HG03097 (cell line): ENCODE measurements at regions not wholly inside any gene's neighbourhood (a gene's known extent, or its start where the extent isn't known, plus 50 kb on each side); places are given as distances from the start of the nearest gene placed in this dataset.

Experiments used
- ATAC-seq: cut with Tn5 transposase; IDR thresholded peaks from one replicate; pipeline ENCODE4 v1.9.1; 2021; ENCODE audit not compliant: unreplicated experiment, low FRiP score

- no peak for ATAC-seq
These were observed 450.3 kb upstream of the PCDH7 start for GRCh38 chr4:30269850-30270249.

- no peak for ATAC-seq
These were observed 438.2 kb upstream of the PCDH7 start for GRCh38 chr4:30281986-30282385.

- ATAC-seq: no peak
These were observed 436.8 kb upstream of the PCDH7 start for GRCh38 chr4:30283336-30283735.

GRCh38 chr4:30294295-30294694 is 425.9 kb upstream of the PCDH7 start:
- ATAC-seq: no peak

- ATAC-seq: no peak
These were observed 424.5 kb upstream of the PCDH7 start for GRCh38 chr4:30295652-30296051.

- no peak for ATAC-seq
These were observed 406.2 kb upstream of the PCDH7 start for GRCh38 chr4:30314001-30314400.

- ATAC-seq: no peak
These were observed 389.1 kb upstream of the PCDH7 start for GRCh38 chr4:30330894-30331652.

- ATAC-seq: no peak
These were observed 378.4 kb upstream of the PCDH7 start for GRCh38 chr4:30341731-30342130.

GRCh38 chr4:30350288-30350687 is 369.9 kb upstream of the PCDH7 start:
- no peak for ATAC-seq

GRCh38 chr4:30354605-30355004 is 365.6 kb upstream of the PCDH7 start:
- no peak for ATAC-seq

- no peak for ATAC-seq
These were observed 357.7 kb upstream of the PCDH7 start for GRCh38 chr4:30362436-30362835.

GRCh38 chr4:30370105-30370504 is 350.1 kb upstream of the PCDH7 start:
- ATAC-seq: no peak

GRCh38 chr4:30380404-30380998 is 339.7 kb upstream of the PCDH7 start:
- no peak for ATAC-seq

- ATAC-seq: no peak
These were observed 334.5 kb upstream of the PCDH7 start for GRCh38 chr4:30385650-30386049.

- no peak for ATAC-seq
These were observed 333.8 kb upstream of the PCDH7 start for GRCh38 chr4:30386266-30386895.

GRCh38 chr4:30395902-30396301 is 324.3 kb upstream of the PCDH7 start:
- no peak for ATAC-seq

GRCh38 chr4:30396772-30397475 is 323.2 kb upstream of the PCDH7 start:
- ATAC-seq: no peak

GRCh38 chr4:30399476-30399875 is 320.7 kb upstream of the PCDH7 start:
- no peak for ATAC-seq

- ATAC-seq: no peak
These were observed 317.9 kb upstream of the PCDH7 start for GRCh38 chr4:30402276-30402675.

- ATAC-seq: no peak
These were observed 306.3 kb upstream of the PCDH7 start for GRCh38 chr4:30413915-30414314.

- no peak for ATAC-seq
These were observed 303.6 kb upstream of the PCDH7 start for GRCh38 chr4:30416547-30416946.
